Umbilical cord (tissue), 1 donor: ENCODE measurements at regions not wholly inside any gene's neighbourhood (a gene's known extent, or its start where the extent isn't known, plus 50 kb on each side); places are given as distances from the start of the nearest gene placed in this dataset.
"Not testable (repeated sequence)": the region's sequence is repeated elsewhere in the genome, so short reads cannot be mapped to it uniquely, and the experiment has no call there.

Experiments used
- DNase-seq: peaks from one replicate; pipeline ENCODE4 v3.0.0-alpha.2; 2015; ENCODE audit warnings: low spot score

DNA sequence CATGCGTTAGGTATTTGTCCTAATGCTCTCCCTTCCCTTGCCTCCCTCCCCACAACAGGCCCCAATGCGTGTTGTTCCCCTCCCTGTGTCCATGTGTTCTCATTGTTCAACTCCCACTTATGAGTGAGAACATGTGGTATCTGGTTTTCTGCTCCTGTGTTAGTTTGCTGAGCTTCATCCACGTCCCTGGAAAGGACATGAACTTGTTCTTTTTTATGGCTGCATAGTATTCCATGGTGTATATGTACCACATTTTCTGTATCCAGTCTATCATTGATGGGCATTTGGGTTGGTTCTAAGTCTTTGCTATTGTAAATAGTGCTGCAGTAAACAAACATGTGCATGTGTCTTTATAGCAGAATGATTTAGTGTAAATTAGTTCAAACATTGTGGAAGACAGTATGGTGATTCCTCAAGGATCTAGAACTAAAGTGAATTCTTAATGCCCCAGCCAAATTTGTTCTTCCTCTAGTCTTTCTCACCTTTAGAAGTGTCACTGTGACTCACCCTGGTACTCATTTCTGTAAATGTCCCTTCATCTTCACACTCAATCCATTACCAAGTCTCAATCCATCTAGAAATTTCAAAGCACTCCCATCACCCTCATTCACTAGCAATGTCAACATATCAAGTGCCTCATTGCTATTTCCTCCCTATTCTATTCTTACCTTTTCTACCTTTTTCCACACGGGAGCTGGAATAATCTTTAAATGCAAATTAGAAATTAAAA lies 123.9 kb downstream of the MREG start:
- DNase-seq = not testable (repeated sequence)

DNA sequence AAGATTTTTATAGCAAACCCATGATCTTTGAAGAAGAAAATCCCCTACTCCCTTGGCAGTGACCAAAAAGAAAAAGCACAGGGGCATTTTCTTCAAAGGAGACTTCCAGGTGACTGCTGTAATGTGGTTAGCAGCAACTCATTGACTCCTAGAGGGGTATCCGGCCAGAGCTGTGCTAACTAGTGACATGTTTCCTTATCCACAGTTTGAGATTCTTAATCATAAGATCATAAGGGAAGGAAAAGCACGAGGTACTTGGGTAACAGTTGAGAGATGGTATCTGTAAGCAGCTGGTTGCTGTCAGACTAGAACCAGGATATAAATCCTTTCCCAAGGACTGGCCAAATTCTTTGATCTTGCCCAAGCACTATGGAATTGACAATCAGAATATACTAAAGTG lies 124.7 kb downstream of the MREG start:
- DNase-seq = peak; percentile 79

- DNase-seq = no peak
These were observed 126.0 kb downstream of the MREG start for GRCh38 chr2:215887303-215887702.

DNA sequence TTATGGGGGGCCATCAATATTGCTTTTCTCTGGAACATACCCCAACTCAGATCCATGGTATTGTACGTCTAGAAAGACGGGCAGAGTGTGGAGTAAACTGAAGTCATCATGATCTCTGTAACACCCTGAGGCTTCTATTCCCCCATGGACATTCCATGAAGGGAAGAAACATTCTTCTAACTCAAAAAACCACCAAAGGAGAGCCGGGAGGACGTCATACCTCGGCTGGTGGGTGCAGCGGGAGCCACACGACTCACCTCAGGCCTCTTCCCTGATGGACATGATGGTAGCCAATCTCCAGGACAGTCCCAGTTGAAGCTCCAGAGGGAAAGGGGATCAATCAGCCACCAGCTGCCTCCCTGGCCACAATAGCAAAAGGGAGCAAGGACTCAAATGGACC lies 127.3 kb downstream of the MREG start:
- DNase-seq = no peak

DNA sequence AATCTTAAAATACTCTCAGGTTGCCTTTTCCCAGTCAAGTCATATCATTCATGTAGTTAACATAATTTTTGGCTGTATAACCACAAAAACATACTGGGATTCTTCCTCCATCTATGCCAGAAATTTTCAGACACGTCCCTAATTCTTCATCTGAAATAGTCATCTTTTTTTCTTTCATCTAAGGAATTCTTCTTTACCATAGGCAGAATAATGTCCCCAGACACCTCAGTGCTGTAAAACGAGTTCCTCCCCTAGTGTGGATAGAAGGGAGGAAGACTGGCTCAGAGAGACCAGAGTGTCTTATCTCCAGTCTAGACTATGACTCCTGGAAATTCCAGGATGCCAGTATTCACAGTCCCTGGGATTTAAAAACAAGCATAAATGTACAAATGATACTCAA lies 127.8 kb downstream of the MREG start:
- DNase-seq = peak; percentile 78

DNA sequence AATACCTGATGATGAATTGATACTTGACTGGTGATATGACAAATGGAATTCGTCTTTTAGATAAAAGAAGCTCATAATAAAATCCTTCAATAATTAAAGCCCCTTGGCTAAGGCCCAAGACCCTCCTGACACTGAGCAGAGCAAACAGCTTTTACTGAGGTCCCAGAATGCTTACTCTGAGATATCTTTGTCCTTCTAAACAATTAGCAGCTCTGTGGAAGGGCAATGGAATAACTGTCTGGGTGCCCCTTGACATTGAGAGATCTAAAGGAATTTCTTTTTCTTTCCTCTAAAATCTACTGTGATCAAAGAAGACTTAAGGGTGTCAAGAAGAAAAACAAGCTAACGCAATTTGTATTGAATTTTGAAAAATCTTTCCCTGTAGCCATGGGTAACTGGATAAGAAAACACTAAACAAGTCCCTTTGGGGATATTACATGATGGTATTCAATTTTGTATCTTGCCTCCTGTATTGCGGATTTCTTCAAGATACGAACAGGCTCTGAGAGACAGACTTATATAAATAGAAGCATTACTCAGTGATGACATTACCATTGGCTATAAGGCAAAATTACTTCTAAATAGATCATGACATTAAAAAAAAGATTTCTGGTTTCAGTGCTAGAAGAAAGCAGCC lies 128.8 kb downstream of the MREG start:
- peak; percentile 91 for DNase-seq

DNA sequence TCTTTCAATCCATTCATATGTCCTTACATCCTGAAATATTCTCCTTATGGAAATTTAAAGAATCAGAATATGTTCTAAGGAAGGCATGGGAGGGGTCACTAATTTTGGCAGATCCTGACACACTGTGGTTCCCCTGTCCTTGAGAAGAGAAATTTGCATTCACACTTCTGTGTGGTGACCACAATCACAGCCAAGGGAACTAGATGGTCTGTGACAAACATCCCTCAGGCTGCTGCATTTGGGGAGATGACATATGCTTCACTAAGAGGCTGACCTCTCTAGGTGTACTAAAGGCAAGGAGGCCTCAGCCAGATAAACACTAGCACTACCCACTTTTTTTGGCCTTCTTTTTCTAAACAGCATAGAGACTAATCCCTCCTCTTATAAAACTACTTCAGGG lies 129.6 kb downstream of the MREG start:
- no peak for DNase-seq

- no peak for DNase-seq
These were observed 130.7 kb downstream of the MREG start for GRCh38 chr2:215882689-215883088.

- DNase-seq = peak; percentile 59
These were observed 131.8 kb downstream of the MREG start for GRCh38 chr2:215881582-215881981.

DNA sequence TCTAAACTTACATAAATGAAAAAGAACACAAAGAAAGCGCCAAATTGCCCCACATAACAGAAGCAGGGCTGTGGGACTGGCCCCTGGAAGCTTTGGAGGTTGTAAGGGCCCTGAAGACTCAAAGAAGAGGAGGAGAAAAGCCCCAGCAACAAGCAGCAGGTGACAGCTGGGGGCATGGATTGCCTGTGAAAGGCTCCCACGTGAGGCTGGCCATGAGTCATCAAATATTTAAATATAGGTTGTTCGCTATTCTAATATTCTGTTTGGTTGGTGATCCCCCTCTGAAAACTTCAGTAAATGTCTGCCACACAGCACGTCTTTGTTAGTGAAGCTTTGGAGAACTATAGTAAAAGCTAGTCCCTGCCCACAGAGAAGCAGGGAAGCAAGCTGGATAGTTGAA lies 132.4 kb downstream of the MREG start:
- DNase-seq = no peak

GRCh38 chr2:215879977-215880940 lies 133.1 kb downstream of the MREG start:
- no peak for DNase-seq

DNA sequence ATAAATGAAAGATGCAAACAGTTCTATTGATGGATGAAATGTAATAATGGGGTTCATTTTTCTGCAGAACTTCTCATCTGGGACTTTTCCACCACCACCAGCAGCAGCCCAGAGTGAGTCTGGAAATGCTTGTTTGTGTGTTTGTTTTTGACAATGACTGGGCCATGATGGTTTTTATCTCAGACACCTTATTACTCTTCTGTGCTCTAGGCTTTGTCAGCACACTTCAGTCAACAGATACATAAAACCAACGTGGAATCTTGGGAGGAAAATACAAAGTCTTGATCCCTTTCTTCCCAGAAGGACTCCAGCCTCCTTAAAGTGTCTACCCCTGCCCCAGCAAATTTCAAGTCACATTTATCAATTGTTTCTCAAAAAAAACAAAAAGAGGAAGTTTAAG lies 134.0 kb downstream of the MREG start:
- no peak for DNase-seq

DNA sequence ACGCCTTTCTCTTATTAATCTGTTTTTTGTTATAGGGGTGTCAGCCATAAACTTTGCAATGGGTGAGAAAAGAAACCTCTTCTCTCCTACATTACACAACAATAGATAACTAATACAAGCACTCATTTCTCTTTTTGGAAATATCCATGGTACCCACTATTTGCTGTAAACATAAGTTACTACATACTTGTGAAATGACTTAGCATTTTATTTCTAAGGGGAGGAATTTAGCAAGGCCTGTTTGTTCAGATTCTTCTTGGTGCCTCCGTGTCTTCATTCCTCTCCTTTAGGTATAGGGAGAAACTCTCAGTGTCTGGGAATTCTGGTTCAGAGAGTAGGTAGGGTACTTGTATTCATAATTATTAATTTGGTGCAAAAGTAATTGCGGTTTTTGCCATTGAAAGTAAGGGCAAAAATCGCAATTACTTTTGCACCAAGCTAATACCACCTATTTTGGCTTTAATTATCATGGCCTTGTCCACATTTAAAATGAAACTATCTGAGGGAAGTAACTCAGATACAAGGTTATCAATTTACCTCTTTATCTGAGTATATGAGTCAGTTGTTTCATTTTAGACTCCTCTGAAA lies 134.8 kb downstream of the MREG start:
- DNase-seq = peak; percentile 50

GRCh38 chr2:215876937-215877238 lies 136.5 kb downstream of the MREG start:
- no peak for DNase-seq

DNA sequence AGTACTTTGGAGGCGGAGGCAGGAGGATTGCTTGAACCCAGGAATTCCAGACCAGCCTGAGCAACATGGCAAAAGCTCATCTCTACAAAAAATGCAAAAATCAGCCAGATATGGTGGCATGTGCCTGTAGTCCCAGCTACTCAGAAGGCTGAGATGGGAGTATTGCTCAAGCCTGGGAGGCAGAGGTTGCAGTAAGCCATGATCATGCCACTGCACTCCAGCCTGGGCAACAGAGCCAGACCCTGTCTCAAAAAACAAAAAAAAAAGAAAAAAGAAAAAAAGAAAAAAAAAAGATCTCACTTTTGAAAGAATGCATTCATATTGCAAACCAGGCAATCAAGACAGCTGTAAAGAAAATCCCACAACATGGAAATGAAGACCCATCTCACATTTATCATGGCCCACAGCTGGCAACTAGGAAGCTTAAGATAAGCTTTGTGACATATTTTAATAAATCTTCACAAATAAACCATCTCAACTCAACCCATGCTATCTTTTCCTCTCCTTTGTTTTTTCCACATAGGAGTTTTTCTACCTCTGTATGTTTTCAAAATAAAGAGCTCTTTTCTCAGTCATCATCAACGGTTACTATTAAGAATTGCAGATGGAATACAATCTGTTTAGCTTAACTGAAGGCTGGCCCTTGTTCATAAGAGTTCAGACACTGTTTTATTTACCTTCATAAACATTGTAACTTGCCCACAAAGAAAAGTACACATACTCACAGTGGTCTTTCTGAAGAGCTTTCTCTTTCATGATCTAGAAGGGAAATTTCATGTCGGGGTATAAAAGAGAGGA lies 137.0 kb downstream of the MREG start:
- no peak for DNase-seq

DNA sequence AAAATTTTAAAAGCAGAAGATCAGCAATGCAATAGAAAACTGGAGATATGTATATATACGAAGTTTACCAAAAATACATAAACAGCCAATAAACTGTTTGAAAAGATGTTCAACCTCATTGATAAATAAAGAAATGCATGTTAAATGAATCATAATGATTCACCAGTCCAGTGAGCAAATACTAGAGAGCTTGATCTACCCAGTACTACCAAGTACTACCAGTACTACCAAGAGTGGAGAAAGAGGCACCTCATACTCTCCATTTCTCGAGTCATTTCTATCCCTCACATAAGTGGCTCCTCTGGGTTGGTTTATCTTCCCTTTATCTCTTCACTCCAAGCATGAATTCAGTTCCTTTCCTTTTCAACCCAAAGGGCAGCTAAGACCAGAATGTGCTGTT lies 138.9 kb downstream of the MREG start:
- no peak for DNase-seq

- DNase-seq = no peak
These were observed 142.4 kb downstream of the MREG start for GRCh38 chr2:215870986-215871385.

- peak; percentile 58 for DNase-seq
These were observed 143.3 kb downstream of the MREG start for GRCh38 chr2:215870088-215870490.

- DNase-seq = no peak
These were observed 144.4 kb downstream of the MREG start for GRCh38 chr2:215868846-215869543.

GRCh38 chr2:215866606-215867005 lies 146.7 kb downstream of the MREG start:
- DNase-seq = no peak

- DNase-seq = no peak
These were observed 149.7 kb downstream of the MREG start for GRCh38 chr2:215863687-215864086.
